Gastroesophageal sphincter (tissue), 3 donors: ENCODE measurements at regions not wholly inside any gene's neighbourhood (a gene's known extent, or its start where the extent isn't known, plus 50 kb on each side); places are given as distances from the start of the nearest gene placed in this dataset.

Source experiments
- CTCF ChIP-seq, 4 experiments: fragments of 200-600 bp in 2 of 4; fragments of 450-650 bp in 2 of 4; sonication (generic) in 1 of 4; IDR thresholded peaks; one replicate each; pipeline ENCODE4 v1.5.1; 2017 to 2019; ENCODE audit warnings: antibody characterized with exemption in 4 of 4, mild to moderate bottlenecking in 2 of 4, moderate library complexity in 2 of 4
- EP300 ChIP-seq: sonication (generic); formaldehyde crosslinking; IDR thresholded peaks from one replicate; pipeline ENCODE4 v1.6.1; 2017; ENCODE audit warnings: antibody characterized with exemption, mild to moderate bottlenecking
- POLR2A ChIP-seq, 2 donors: fragments of 450-650 bp; IDR thresholded peaks; one replicate each; pipeline ENCODE4 v1.6.1; 2017; ENCODE audit warnings: antibody characterized with exemption in 2 of 2, mild to moderate bottlenecking in 2 of 2, moderate library complexity in 1 of 2
- POLR2AphosphoS5 ChIP-seq: sonication (generic); formaldehyde crosslinking; IDR thresholded peaks from one replicate; pipeline ENCODE4 v1.6.1; 2017; ENCODE audit warnings: antibody characterized with exemption

- TF ChIP-seq CTCF (IDR thresholded peaks at IDR 0.05) (no peak), POLR2AphosphoS5 (no peak), EP300 (no peak), POLR2A (IDR thresholded peaks at IDR 0.05) (no peak)
Measured at GRCh38 chrY:14437626-14438025, 86.7 kb upstream of the NLGN4Y start.
